ENCODE measurements at regions not wholly inside any gene's neighbourhood (a gene's known extent, or its start where the extent isn't known, plus 50 kb on each side); places are given as distances from the start of the nearest gene placed in this dataset.
"Not testable (repeated sequence)": the region's sequence is repeated elsewhere in the genome, so short reads cannot be mapped to it uniquely, and the experiment has no call there.

GRCh38 chr2:163077241-163077640, 238.7 kb upstream of the KCNH7 start:
- intact Hi-C loops (cut with DNase I): no loop called here
- DNase-seq: no peak
- WGBS: 26% methylated on average over 1 of the region's 1 CpG

GRCh38 chr2:163066085-163066484, 227.5 kb upstream of the KCNH7 start:
- Histone ChIP-seq H3K27ac (ENCODE audit: low read length) (no peak overlapping the region), H3K9me3 (ENCODE audit: control insufficient read depth, low read length) (no peaks in the 10 kb centered on the region), H3K27me3 (ENCODE audit: control insufficient read depth, insufficient read depth) (no peaks in the 10 kb centered on the region), H3K4me3 (ENCODE audit: low read length) (no peak overlapping the region), H3K4me1 (ENCODE audit: control insufficient read depth, insufficient read depth, low read length) (no peaks in the 10 kb centered on the region)
- ATAC-seq: no peak
- DNase-seq: no peak
- intact Hi-C loops (cut with DNase I): no loop called here

More at GRCh38 chr2:163077241-163077640, 238.7 kb upstream of the KCNH7 start:
- H3K4me1 ChIP-seq (ENCODE audit: control insufficient read depth, insufficient read depth, low read length): no peaks in the 10 kb centered on the region
- ATAC-seq: no peak
- H3K27ac ChIP-seq (ENCODE audit: low read length): no peak overlapping the region
- H3K27me3 ChIP-seq (ENCODE audit: control insufficient read depth, insufficient read depth): no peaks in the 10 kb centered on the region
- H3K4me3 ChIP-seq (ENCODE audit: low read length): no peak overlapping the region
- H3K9me3 ChIP-seq (ENCODE audit: control insufficient read depth, low read length): no peaks in the 10 kb centered on the region

- DNase-seq: no peak
- Histone ChIP-seq H3K4me1 (ENCODE audit: control insufficient read depth, insufficient read depth, low read length) (no peaks in the 10 kb centered on the region), H3K9me3 (ENCODE audit: control insufficient read depth, low read length) (no peaks in the 10 kb centered on the region), H3K27ac (ENCODE audit: low read length) (no peak overlapping the region), H3K27me3 (ENCODE audit: control insufficient read depth, insufficient read depth) (no peaks in the 10 kb centered on the region), H3K4me3 (ENCODE audit: low read length) (no peak overlapping the region)
- WGBS: 80% methylated on average over 3 of the region's 3 CpGs
- intact Hi-C loops (cut with DNase I): no loop called here
- no peak for ATAC-seq
Measured at GRCh38 chr2:163062524-163062923, 224.0 kb upstream of the KCNH7 start.

GRCh38 chr2:163046615-163047014, 208.0 kb upstream of the KCNH7 start:
- H3K9me3 ChIP-seq (ENCODE audit: control insufficient read depth, low read length): no peaks in the 10 kb centered on the region
- no peak for ATAC-seq
- H3K4me1 ChIP-seq (ENCODE audit: control insufficient read depth, insufficient read depth, low read length): no peaks in the 10 kb centered on the region
- no peak overlapping the region for H3K27ac ChIP-seq (ENCODE audit: low read length)
- intact Hi-C loops (cut with DNase I): no loop called here
- 76% methylated on average over 2 of the region's 2 CpGs for WGBS
- DNase-seq: no peak
- H3K4me3 ChIP-seq (ENCODE audit: low read length): no peak overlapping the region
- no peaks in the 10 kb centered on the region for H3K27me3 ChIP-seq (ENCODE audit: control insufficient read depth, insufficient read depth)

- Histone ChIP-seq H3K27me3 (ENCODE audit: control insufficient read depth, insufficient read depth) (no peaks in the 10 kb centered on the region), H3K4me3 (ENCODE audit: low read length) (no peak overlapping the region), H3K9me3 (ENCODE audit: control insufficient read depth, low read length) (no peaks in the 10 kb centered on the region), H3K4me1 (ENCODE audit: control insufficient read depth, insufficient read depth, low read length) (no peaks in the 10 kb centered on the region), H3K27ac (ENCODE audit: low read length) (no peak overlapping the region)
- intact Hi-C loops (cut with DNase I): no loop called here
- DNase-seq (no peak), ATAC-seq (no peak)
- 38% methylated on average over 2 of the region's 2 CpGs for WGBS
Measured at GRCh38 chr2:163045830-163046229, 207.3 kb upstream of the KCNH7 start.

GRCh38 chr2:163044114-163044513, 205.5 kb upstream of the KCNH7 start:
- Histone ChIP-seq H3K27ac (ENCODE audit: low read length) (no peak overlapping the region), H3K4me3 (ENCODE audit: low read length) (no peak overlapping the region), H3K4me1 (ENCODE audit: control insufficient read depth, insufficient read depth, low read length) (no peaks in the 10 kb centered on the region), H3K9me3 (ENCODE audit: control insufficient read depth, low read length) (no peaks in the 10 kb centered on the region), H3K27me3 (ENCODE audit: control insufficient read depth, insufficient read depth) (no peaks in the 10 kb centered on the region)
- intact Hi-C loops (cut with DNase I): no loop called here
- ATAC-seq (no peak), DNase-seq (no peak)
- WGBS: 65% methylated on average over 3 of the region's 3 CpGs

- Histone ChIP-seq H3K27ac (ENCODE audit: low read length) (no peak overlapping the region), H3K27me3 (ENCODE audit: control insufficient read depth, insufficient read depth) (no peaks in the 10 kb centered on the region), H3K4me1 (ENCODE audit: control insufficient read depth, insufficient read depth, low read length) (no peaks in the 10 kb centered on the region), H3K9me3 (ENCODE audit: control insufficient read depth, low read length) (no peaks in the 10 kb centered on the region), H3K4me3 (ENCODE audit: low read length) (no peak overlapping the region)
- 82% methylated on average over 1 of the region's 1 CpG for WGBS
- intact Hi-C loops (cut with DNase I): no loop called here
- no peak for DNase-seq
- ATAC-seq: no peak
Measured at GRCh38 chr2:163043201-163043600, 204.6 kb upstream of the KCNH7 start.

- H3K4me1 ChIP-seq (ENCODE audit: control insufficient read depth, insufficient read depth, low read length): no peaks in the 10 kb centered on the region
- WGBS: 76% methylated on average over 3 of the region's 3 CpGs
- H3K27me3 ChIP-seq (ENCODE audit: control insufficient read depth, insufficient read depth): no peaks in the 10 kb centered on the region
- no peak for ATAC-seq
- H3K27ac ChIP-seq (ENCODE audit: low read length): no peak overlapping the region
- DNase-seq: no peak
- intact Hi-C loops (cut with DNase I): no loop called here
- no peak overlapping the region for H3K4me3 ChIP-seq (ENCODE audit: low read length)
- H3K9me3 ChIP-seq (ENCODE audit: control insufficient read depth, low read length): no peaks in the 10 kb centered on the region
Measured at GRCh38 chr2:163039266-163039665, 200.7 kb upstream of the KCNH7 start.

- Histone ChIP-seq H3K9me3 (ENCODE audit: control insufficient read depth, low read length) (no peaks in the 10 kb centered on the region), H3K27ac (ENCODE audit: low read length) (no peak overlapping the region), H3K4me1 (ENCODE audit: control insufficient read depth, insufficient read depth, low read length) (no peaks in the 10 kb centered on the region), H3K27me3 (ENCODE audit: control insufficient read depth, insufficient read depth) (no peaks in the 10 kb centered on the region), H3K4me3 (ENCODE audit: low read length) (no peak overlapping the region)
- ATAC-seq: no peak
- no peak for DNase-seq
- WGBS: 73% methylated on average over 2 of the region's 2 CpGs
- intact Hi-C loops (cut with DNase I): no loop called here
Measured at GRCh38 chr2:163028807-163029206, 190.2 kb upstream of the KCNH7 start.

GRCh38 chr2:163026136-163026775, 187.7 kb upstream of the KCNH7 start:
- H3K9me3 ChIP-seq (ENCODE audit: control insufficient read depth, low read length); intact Hi-C loops (cut with DNase I); ATAC-seq: not testable (repeated sequence)

GRCh38 chr2:163016882-163017281, 178.3 kb upstream of the KCNH7 start:
- WGBS: 61% methylated on average over 5 of the region's 5 CpGs
- intact Hi-C loops (cut with DNase I); DNase-seq; H3K27ac ChIP-seq (ENCODE audit: low read length); H3K9me3 ChIP-seq (ENCODE audit: control insufficient read depth, low read length); H3K27me3 ChIP-seq (ENCODE audit: control insufficient read depth, insufficient read depth); ATAC-seq; H3K4me1 ChIP-seq (ENCODE audit: control insufficient read depth, insufficient read depth, low read length); H3K4me3 ChIP-seq (ENCODE audit: low read length): not testable (repeated sequence)

More at GRCh38 chr2:163026136-163026775, 187.7 kb upstream of the KCNH7 start:
- H3K4me3 ChIP-seq (ENCODE audit: low read length); H3K27me3 ChIP-seq (ENCODE audit: control insufficient read depth, insufficient read depth); H3K27ac ChIP-seq (ENCODE audit: low read length); H3K4me1 ChIP-seq (ENCODE audit: control insufficient read depth, insufficient read depth, low read length): not testable (repeated sequence)
- peak in 1 of 3 donors; percentile 44 for DNase-seq
- WGBS: 66% methylated on average over 43 of the region's 43 CpGs

- DNase-seq (no peak), ATAC-seq (no peak)
- H3K27ac ChIP-seq (ENCODE audit: low read length): no peak overlapping the region
- no peaks in the 10 kb centered on the region for H3K4me1 ChIP-seq (ENCODE audit: control insufficient read depth, insufficient read depth, low read length)
- intact Hi-C loops (cut with DNase I): no loop called here
- no peak overlapping the region for H3K4me3 ChIP-seq (ENCODE audit: low read length)
- no peaks in the 10 kb centered on the region for H3K27me3 ChIP-seq (ENCODE audit: control insufficient read depth, insufficient read depth)
- 67% methylated on average over 1 of the region's 1 CpG for WGBS
- no peaks in the 10 kb centered on the region for H3K9me3 ChIP-seq (ENCODE audit: control insufficient read depth, low read length)
Measured at GRCh38 chr2:163011000-163011399, 172.4 kb upstream of the KCNH7 start.
